ENCODE measurements at regions not wholly inside any gene's neighbourhood (a gene's known extent, or its start where the extent isn't known, plus 50 kb on each side); places are given as distances from the start of the nearest gene placed in this dataset.

DNA sequence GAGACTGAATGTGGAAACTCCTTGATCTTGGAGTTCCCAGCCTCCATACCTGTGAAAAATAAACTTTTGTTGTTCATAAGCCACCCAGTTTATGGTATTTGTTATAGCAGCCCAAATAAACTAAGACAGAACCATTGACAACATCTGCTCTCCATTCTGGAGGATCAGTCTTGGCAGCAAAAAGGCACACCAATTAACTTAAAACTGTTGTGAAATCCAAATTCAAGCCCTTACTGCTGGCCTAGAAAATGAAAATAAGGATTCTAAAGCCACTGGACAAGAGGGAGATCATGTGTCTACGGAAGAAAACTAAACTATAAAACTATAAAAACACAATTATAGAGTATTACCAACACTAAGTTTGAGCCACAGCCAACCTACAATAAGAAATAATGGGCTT lies 172.1 kb upstream of the RNPC3 start:
- H3K27ac Mint-ChIP-seq (ENCODE audit: unreplicated experiment): no peak overlapping the region
- H3K36me3 Mint-ChIP-seq (ENCODE audit: low read depth): no peaks in the 10 kb centered on the region
- peaks cover 11% of the 10 kb centered on the region for H3K9me3 Mint-ChIP-seq
- H3K4me1 Mint-ChIP-seq: peaks cover 3% of the 10 kb centered on the region
- H3K27me3 Mint-ChIP-seq (ENCODE audit: low read depth): no peaks in the 10 kb centered on the region
- TF ChIP-seq, protein P1, sequence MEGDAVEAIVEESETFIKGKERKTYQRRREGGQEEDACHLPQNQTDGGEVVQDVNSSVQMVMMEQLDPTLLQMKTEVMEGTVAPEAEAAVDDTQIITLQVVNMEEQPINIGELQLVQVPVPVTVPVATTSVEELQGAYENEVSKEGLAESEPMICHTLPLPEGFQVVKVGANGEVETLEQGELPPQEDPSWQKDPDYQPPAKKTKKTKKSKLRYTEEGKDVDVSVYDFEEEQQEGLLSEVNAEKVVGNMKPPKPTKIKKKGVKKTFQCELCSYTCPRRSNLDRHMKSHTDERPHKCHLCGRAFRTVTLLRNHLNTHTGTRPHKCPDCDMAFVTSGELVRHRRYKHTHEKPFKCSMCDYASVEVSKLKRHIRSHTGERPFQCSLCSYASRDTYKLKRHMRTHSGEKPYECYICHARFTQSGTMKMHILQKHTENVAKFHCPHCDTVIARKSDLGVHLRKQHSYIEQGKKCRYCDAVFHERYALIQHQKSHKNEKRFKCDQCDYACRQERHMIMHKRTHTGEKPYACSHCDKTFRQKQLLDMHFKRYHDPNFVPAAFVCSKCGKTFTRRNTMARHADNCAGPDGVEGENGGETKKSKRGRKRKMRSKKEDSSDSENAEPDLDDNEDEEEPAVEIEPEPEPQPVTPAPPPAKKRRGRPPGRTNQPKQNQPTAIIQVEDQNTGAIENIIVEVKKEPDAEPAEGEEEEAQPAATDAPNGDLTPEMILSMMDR (conservative IDR thresholded peaks at IDR 0.05): no peak
- no peak overlapping the region for H3K4me3 Mint-ChIP-seq
- no peak for DNase-seq (ENCODE audit: low read depth, low spot score)

DNA sequence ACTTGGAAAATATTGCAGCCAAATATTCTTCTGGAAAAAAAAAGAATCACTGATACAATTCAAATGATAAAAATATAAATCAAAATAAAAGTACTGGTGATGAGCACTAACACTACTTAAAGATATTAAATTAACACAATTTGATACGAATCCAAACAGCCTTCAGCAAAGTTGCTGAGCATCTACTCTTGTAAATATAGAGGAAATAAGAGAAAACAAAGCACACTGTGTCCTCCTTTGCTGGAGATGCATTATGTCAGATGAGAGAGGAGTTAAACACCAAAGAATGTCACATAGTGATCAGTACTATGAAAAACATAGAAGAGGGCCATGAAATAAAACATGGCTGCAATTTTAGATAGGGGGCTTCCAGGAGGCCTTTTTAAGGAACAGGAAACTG lies 177.4 kb upstream of the RNPC3 start:
- Mint-ChIP-seq H3K27ac (ENCODE audit: unreplicated experiment) (no peak overlapping the region), H3K9me3 (peaks cover 5% of the 10 kb centered on the region), H3K4me1 (peaks cover 7% of the 10 kb centered on the region), H3K27me3 (ENCODE audit: low read depth) (no peaks in the 10 kb centered on the region), H3K36me3 (ENCODE audit: low read depth) (no peaks in the 10 kb centered on the region), H3K4me3 (no peak overlapping the region)
- TF ChIP-seq, protein P1 (conservative IDR thresholded peaks at IDR 0.05): no peak
- DNase-seq (ENCODE audit: low read depth, low spot score): no peak

DNA sequence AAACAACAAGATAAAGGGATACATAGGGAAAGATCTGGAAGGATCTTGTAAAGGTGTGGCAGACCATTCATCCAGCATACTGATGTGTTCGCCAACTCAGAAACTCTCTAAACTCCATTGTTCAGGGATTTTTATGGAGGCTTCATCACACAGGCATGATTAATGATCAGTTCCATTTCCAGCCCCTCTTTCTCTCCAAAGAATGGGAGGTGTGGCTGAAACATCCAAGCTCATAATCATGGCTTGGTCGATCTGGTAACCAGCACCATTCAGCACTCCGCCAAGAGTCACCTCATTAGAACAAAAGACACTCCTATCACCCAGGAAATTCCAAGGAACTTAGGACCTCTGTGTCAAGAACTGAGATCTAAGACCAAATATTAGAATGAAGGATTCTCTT lies 180.6 kb upstream of the RNPC3 start:
- no peak for DNase-seq (ENCODE audit: low read depth, low spot score)
- no peak overlapping the region for H3K27ac Mint-ChIP-seq (ENCODE audit: unreplicated experiment)
- H3K4me3 Mint-ChIP-seq: no peak overlapping the region
- TF ChIP-seq, protein P1 (conservative IDR thresholded peaks at IDR 0.05): no peak
- H3K36me3 Mint-ChIP-seq (ENCODE audit: low read depth): no peaks in the 10 kb centered on the region
- H3K4me1 Mint-ChIP-seq: peaks cover 13% of the 10 kb centered on the region
- H3K27me3 Mint-ChIP-seq (ENCODE audit: low read depth): no peaks in the 10 kb centered on the region
- H3K9me3 Mint-ChIP-seq: peaks cover 3% of the 10 kb centered on the region

DNA sequence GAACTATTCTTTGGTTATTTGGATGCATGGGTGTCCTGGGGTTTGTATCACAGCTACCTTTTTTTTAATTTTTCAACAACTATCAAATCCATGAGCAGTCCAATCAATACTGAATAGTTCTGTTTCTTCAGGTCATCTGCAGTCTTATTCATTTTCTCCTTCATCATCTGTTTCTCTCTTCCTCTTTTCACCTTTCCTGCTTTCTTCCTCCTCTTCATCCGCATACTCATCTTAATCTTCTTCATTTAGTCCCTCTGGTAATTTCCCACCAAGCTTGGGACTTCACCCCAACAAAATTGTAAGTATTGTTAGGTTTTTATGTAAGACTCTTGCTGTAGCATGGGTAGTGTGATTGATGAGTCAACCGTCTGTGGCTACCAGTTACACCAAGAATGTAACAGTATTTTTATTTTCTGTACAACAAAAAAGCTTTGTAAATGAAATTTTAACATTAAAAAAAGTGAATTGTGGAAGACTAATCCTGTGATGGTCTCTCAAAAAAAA lies 184.1 kb upstream of the RNPC3 start:
- Mint-ChIP-seq H3K4me3 (no peak overlapping the region), H3K27me3 (ENCODE audit: low read depth) (no peaks in the 10 kb centered on the region), H3K36me3 (ENCODE audit: low read depth) (no peaks in the 10 kb centered on the region), H3K27ac (ENCODE audit: unreplicated experiment) (no peak overlapping the region), H3K4me1 (peaks cover 27% of the 10 kb centered on the region), H3K9me3 (peaks cover 3% of the 10 kb centered on the region)
- TF ChIP-seq, protein P1 (conservative IDR thresholded peaks at IDR 0.05): no peak
- no peak for DNase-seq (ENCODE audit: low read depth, low spot score)

DNA sequence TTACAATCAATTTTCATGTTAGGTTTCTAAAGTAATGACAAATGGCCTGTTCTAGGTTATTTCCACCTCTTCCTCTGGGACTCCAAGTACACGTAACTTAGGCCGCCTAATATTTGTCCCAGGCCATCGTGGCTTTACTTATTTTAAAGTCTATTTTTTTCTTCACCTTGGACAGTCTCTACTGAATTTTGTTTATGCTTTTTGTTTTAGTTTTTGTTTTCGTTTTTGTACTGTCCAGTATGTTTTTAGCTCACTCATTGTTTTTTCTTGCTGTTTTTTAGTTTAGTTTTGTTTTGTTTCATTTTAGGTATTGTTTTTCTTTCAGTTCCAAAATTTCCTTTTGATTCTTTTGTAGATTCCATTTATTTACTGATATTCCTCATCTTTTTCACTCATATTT lies 187.7 kb upstream of the RNPC3 start:
- Mint-ChIP-seq H3K27me3 (ENCODE audit: low read depth) (no peaks in the 10 kb centered on the region), H3K4me3 (no peak overlapping the region), H3K9me3 (peaks cover 3% of the 10 kb centered on the region), H3K36me3 (ENCODE audit: low read depth) (no peaks in the 10 kb centered on the region), H3K27ac (ENCODE audit: unreplicated experiment) (peak overlapping the region; percentile 60), H3K4me1 (peaks cover 47% of the 10 kb centered on the region)
- TF ChIP-seq, protein P1 (conservative IDR thresholded peaks at IDR 0.05): no peak
- DNase-seq (ENCODE audit: low read depth, low spot score): no peak

DNA sequence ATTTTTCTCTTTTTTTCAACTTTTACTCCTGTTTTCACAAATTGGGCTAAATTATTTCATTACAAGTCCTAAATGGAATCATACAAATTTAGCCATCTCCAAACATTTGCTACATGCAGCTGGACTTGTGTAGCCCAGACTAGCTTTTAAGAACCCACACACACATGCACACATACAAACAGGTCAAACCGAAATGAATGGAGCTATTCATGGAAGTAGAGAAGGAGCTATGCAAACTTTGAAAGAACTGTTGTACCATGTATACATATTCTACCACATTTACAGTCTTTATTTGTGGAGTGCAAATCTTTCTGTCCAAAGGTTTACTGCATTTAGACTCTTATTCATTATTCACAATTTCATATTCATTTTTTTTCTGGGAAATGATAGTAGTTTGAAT lies 189.1 kb upstream of the RNPC3 start:
- TF ChIP-seq, protein P1 (conservative IDR thresholded peaks at IDR 0.05): no peak
- Mint-ChIP-seq H3K9me3 (peaks cover 3% of the 10 kb centered on the region), H3K36me3 (ENCODE audit: low read depth) (no peaks in the 10 kb centered on the region), H3K4me1 (peaks cover 55% of the 10 kb centered on the region), H3K27ac (ENCODE audit: unreplicated experiment) (no peak overlapping the region), H3K4me3 (peak overlapping the region; percentile 9), H3K27me3 (ENCODE audit: low read depth) (no peaks in the 10 kb centered on the region)
- DNase-seq (ENCODE audit: low read depth, low spot score): peak; percentile 49

All from neural crest cell (in vitro differentiated cells).